ENCODE measurements at regions not wholly inside any gene's neighbourhood (a gene's known extent, or its start where the extent isn't known, plus 50 kb on each side); places are given as distances from the start of the nearest gene placed in this dataset.
"Not testable (repeated sequence)": the region's sequence is repeated elsewhere in the genome, so short reads cannot be mapped to it uniquely, and the experiment has no call there.

DNA sequence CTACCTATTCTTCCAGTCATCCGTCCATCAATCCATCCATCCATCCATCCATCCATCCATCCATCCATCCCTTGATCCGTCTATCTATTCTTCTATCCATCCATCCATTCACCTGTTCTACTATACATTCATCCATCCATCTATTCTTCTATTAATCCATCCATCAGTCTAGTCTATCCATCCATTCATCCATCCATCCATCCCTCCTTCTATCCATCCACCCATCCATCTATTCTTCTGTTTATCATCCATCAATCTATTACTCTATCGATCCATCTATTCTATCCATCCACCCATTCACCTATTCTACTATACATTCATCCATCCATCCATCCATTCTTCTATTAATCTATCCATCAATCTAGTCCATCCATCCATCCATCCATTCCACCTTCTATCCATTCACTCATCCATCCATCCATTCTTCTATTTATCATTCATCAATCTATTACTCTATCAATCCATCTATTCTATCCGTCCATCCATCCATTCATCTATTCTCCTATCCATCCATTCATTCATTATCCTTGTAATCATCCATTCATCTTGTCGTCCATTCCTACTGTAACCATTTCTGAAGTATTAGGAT is 110.4 kb upstream of the ZNF516 start:
- no peak for DNase-seq (ENCODE audit: low read depth in 2 of 2)

DNA sequence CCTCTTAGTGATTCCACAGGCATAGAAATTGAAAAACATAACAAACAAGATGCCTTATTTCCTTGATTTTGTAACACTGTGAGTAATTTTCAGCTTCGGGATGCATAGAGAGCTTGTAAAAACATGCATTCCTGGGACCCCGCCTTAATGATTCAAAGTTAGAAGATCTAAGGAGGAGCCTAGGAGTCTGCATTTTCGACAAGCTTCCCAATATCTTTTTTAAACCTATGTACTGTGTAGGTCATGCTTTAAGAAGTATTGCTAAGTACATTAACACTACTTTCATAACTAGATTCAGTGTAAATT is 109.8 kb upstream of the ZNF516 start:
- no peak for DNase-seq (ENCODE audit: low read depth in 2 of 2)

DNA sequence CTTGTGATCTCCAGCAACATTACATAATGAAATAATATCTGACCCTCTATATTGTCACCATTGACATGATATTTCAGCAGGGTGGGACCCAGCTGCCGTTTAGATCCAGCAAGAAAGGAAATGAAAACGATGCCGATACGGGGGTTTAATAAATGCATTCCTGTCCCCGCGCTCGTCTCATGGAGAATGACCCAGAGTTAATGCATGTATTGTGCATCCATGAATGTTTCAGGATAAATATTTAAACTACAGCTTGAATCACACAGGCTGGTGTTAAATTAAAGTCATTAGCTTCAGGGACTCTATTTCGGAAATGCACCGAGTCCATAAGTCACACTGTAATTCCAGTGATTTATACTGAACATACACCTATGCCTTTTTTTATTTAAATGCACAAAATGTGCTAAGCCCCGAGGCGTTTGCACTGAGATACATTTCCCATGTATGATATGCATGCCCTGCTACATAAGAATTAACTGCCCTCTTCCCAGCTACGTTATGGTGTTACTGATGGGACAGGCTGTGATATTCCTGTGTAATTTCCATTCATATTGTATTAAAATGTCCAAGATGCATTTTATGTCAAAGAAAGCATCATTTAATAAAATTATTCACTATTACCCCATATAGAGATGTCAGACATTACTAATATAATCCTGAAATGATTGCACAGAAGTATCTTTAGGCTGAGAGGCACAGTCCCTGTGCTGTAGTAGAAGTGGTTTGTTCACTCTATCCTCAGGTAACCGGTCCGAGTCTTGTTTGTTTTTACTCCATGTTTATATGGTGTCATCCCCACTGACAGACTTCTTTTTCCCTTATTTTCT is 109.3 kb upstream of the ZNF516 start:
- no peak for DNase-seq (ENCODE audit: low read depth in 2 of 2)

GRCh38 chr18:76602191-76602590 is 107.1 kb upstream of the ZNF516 start:
- DNase-seq (ENCODE audit: low read depth in 2 of 2), result no peak

DNA sequence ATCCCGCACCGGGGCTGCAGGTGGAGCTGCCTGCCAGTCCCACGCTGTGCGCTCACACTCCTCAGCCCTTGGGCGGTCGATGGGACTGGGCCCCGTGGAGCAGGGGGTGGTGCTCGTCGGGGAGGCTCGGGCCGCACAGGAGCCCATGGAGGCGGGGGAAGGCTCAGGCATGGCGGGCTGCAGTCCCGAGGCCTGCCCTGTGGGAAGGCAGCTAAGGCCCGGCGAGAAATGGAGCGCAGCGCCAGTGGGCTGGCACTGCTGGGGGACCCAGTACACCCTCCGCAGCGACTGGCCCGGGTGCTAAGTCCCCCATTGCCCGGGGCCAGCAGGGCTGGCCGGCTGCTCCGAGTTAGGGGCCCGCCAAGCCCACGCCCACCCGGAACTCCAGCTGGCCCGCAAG is 105.0 kb upstream of the ZNF516 start:
- DNase-seq (ENCODE audit: low read depth in 2 of 2), result not testable (repeated sequence)

- no peak for DNase-seq (ENCODE audit: low read depth in 2 of 2)
Observed at GRCh38 chr18:76594966-76595365, 99.9 kb upstream of the ZNF516 start.

DNA sequence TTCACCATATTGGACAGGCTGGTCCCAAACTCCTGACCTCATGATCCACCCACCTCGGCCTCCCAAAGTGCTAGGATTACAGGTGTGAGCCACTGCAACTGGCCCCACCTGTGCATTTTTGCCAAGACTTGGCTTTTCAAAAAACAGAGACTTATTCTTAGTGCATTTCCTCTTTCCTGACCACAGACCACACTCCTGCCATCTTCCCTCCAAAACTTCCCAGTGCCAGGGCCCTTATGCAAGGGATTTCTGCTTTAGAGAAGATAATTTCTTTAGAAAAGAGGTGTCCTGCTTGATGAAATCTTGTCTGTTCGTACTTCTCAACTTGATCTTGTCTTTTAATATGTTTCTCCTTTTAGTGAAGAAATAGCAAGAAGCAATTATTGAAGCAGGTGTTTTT is 98.8 kb upstream of the ZNF516 start:
- no peak for DNase-seq (ENCODE audit: low read depth in 2 of 2)

- DNase-seq (ENCODE audit: low read depth in 2 of 2), result no peak
Observed at GRCh38 chr18:76592981-76593381, 97.9 kb upstream of the ZNF516 start.

DNA sequence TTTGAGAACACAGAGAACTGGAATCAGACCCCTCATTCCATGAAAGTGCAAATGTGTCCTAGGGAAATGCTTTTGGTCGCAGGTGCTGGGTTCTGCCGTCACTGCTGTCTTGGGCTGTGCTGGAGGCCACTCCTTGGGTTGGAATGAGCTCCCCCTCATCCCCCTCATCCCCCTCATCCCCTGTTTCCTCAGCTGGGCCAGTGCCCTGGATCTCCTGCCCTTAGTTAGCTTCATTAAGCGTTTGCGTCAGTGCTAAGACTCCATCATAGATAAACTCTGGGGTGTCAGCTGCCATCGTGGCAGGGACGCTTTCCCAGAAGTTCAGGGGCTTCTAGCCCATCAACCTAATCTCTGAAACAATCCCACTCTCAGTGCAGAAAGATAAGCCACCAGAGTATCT is 97.1 kb upstream of the ZNF516 start:
- DNase-seq (ENCODE audit: low read depth in 2 of 2), result no peak

DNA sequence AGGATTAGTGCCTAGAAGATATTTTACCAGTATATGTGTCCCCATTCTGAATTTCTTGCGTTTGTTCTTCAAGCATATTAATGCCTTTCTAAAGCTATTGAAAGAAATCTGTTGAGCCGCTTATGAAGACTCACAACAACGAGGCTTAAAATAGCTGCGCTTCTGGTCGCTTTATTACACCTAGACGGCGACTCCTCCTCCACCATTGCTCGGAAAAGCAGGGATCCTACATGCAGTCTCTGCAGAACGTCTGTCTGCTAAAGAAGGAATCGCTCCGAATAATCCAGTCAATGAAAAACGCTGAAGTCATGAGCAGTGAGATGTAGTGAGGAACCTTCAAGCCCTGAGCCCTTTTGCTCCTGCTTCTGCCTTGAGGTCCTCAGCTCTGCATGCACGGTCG is 94.8 kb upstream of the ZNF516 start:
- DNase-seq (ENCODE audit: low read depth in 2 of 2), result no peak

DNA sequence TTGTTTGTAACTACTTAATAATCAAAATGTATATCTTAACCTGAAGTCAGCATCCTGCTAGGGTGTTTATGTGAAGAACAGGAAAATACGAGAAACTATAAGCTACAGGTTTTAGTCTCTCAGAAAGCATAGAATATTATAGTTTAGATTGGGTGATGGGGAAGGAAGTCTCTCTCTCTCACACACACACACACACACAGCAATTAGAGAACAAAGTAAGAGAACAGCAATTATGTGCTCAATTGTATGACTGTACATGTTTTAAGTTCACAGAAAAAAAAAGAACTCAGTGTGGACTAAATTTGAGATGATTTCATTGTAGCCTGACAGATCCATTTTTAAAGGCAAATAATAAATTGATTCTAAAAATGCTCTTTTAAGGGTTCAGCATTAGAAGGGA is 94.3 kb upstream of the ZNF516 start:
- DNase-seq (ENCODE audit: low read depth in 2 of 2), result no peak

GRCh38 chr18:76588601-76589226 is 93.7 kb upstream of the ZNF516 start:
- no peak for DNase-seq (ENCODE audit: low read depth in 2 of 2)

DNA sequence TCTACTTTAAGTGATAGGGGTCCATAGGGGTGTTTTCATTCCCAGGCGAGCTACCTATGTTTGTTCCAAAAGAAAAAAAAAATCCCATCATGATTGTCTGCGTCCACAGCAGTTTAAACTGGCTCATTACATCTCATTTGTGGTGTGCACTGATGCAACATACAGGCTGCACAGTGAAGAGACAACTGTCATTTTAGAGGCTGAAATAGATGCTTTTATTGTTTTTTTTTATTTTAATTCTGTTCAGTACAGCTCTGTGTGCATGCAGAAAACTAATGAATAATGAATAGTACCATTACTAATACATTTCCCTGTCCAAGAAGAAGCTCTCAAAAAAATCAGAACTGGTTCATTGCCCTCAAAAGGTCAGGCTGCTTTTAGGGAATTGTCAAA is 92.8 kb upstream of the ZNF516 start:
- DNase-seq (ENCODE audit: low read depth in 2 of 2), result no peak

GRCh38 chr18:76587147-76587878 is 92.3 kb upstream of the ZNF516 start:
- no peak for DNase-seq (ENCODE audit: low read depth in 2 of 2)

- DNase-seq (ENCODE audit: low read depth in 2 of 2), result no peak
Observed at GRCh38 chr18:76584414-76585310, 89.6 kb upstream of the ZNF516 start.

DNA sequence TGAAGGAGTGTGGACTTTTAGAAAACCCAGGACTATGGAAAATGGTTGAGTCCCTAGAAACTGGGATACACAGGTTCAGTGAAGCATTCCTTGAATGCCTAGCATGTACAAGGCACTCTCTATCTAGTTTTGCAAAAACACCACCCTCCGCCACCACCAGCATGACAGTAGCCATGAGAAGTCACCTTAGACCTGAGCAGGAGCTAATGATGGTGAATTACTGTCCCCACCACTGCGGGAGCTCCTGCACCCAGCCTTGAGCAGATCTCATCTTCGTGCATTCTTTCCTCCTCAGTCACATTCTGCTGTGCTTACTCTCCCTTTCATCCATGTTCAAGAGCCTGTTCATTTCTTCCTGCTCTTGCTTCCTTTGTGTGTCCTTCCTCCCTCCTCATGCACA is 86.2 kb upstream of the ZNF516 start:
- DNase-seq (ENCODE audit: low read depth in 2 of 2), result no peak

DNA sequence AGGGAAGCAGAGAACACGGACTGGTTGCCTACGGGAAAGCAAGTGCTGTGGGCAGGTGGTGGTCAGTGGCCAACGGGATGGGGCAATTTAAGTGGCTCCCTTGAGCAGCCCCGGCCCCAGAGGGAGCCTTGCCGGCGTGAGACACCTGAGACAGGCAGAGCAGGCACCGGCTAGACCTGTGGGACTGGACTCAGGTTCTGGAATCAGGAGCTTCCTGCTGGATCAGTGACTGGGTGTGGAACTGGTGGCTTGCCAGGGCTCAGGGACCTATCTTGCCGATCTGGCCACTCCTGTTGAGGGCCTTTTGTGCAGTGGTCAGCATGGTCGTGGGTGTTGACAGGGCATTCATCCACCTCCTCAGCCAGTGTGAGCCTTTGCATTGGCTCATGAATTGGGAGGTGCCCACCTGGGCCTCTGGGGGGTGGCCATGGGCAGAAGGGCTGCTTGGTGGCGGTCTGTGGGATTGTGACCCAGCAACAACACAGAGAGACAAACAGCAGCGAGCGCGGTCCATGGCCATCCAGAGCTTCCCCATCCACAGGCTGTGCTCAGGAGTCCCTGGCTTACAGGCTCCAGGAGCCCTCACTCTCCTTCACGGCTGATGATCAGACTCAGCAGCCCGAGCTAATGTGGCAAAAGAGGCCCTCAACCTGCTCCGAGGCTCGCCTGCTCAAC is 85.4 kb upstream of the ZNF516 start:
- DNase-seq (ENCODE audit: low read depth in 2 of 2), result no peak

- no peak for DNase-seq (ENCODE audit: low read depth in 2 of 2)
Observed at GRCh38 chr18:76579301-76579695, 84.3 kb upstream of the ZNF516 start.

DNA sequence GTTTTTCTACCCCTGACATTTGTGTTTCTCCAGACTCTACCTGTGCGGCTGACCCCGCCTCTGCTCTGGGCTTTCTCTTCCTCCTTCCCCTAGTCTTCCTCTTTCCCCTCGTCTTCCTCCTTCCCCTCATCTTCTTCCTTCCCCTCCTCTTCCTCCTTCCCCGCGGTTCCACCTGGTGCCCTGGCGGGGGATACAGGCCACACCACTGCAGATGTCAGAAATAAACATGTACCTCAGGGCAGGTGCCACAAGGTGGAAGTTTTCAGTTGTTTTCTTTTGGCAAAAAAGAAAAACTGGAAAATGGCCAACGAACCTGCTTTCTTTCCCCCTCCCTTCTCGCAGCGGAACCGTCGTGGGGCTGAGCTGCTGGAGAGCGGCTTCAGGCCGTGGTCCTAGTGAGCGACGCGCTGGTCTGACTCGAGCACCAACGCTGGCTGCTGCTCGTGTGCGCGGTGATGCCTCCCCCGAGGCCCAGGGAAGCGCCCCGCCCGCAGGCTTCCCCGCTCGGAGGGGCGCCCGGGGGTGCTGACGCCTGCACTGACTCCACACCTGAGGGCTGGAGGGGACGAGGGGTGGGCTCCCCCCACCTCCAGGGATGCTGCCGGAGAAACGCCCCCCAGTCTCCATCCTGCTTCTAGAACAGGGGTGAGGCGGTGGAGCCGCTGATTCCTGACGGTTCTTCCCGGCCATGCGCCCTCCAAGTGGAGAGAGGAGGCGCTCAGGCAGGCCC is 83.7 kb upstream of the ZNF516 start:
- DNase-seq (ENCODE audit: low read depth in 2 of 2), result no peak

DNA sequence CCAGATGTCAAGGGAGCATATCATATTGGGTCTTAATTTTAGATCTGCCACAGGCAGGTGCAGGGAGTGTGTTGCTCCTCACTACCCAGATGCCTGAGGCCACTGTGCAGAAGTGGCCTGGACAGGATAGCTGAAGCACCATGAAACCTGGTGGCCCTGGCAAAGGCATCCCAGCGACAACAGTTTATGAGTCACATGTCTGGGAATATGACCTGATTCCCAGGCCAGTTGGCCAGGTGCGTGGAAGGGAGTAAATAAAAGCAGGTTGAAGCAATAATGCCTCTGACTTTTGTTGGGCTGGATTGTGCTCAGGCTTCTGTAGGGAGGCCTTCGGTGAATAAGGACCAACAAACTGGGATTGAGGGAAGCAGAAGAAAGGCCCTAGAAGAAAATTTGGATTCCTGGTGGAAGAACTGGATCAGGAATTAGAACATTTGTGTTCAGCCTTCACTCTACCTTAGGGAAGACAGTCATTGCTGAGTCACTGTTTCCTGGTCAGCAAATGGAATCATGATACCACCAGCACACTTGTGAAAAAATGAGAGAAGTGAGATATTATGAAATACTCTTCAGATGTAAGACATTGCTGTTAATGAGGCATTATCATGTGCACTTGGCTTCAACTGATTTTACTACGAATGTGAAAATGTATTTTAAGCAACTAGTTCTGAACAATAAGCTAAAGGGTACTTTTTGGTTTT is 78.4 kb upstream of the ZNF516 start:
- DNase-seq (ENCODE audit: low read depth in 2 of 2), result no peak
